Ascending aorta (tissue), 2 donors: ENCODE measurements at regions not wholly inside any gene's neighbourhood (a gene's known extent, or its start where the extent isn't known, plus 50 kb on each side); places are given as distances from the start of the nearest gene placed in this dataset.

ENCODE experiments used
- DNase-seq, 2 donors: peaks; one replicate each; pipeline ENCODE4 v3.0.0-alpha.2; 2019; ENCODE audit warnings: low spot score in 2 of 2
- H3K27ac ChIP-seq, 2 donors: fragments of 200-600 bp; sonication (generic); one replicate each; pipeline ENCODE4 v1.5.1; 2016 to 2017; ENCODE audit warnings: mild to moderate bottlenecking in 1 of 2
- H3K27me3 ChIP-seq: fragments of 200-600 bp; sonication (generic); one replicate; pipeline ENCODE4 v1.5.1; 2017
- H3K36me3 ChIP-seq, 2 donors: fragments of 200-600 bp; sonication (generic); one replicate each; pipeline ENCODE4 v1.5.1; 2016
- H3K4me1 ChIP-seq, 2 donors: fragments of 200-600 bp; sonication (generic); one replicate each; pipeline ENCODE4 v1.5.1; 2016 to 2017; ENCODE audit warnings: mild to moderate bottlenecking in 1 of 2
- H3K4me3 ChIP-seq, 2 donors: fragments of 200-600 bp; sonication (generic); one replicate each; pipeline ENCODE4 v1.5.1; 2016 to 2017; ENCODE audit warnings: mild to moderate bottlenecking in 1 of 2
- H3K9me3 ChIP-seq, 2 donors: fragments of 200-600 bp; sonication (generic); one replicate each; pipeline ENCODE4 v1.5.1; 2016
- CTCF ChIP-seq, 3 experiments: fragments of 200-600 bp in 2 of 3; fragments of 450-650 bp in 1 of 3; sonication (generic) in 2 of 3; IDR thresholded peaks; one replicate each; pipeline ENCODE4 v1.5.1; 2016 to 2019; ENCODE audit warnings: antibody characterized with exemption in 3 of 3, mild to moderate bottlenecking in 1 of 3, moderate library complexity in 1 of 3
- intact Hi-C: fragments of 100-400 bp; cut with DNase I; formaldehyde crosslinking; loops from one replicate; pipeline ENCODE4 v1.15.1; 2023

- TF ChIP-seq CTCF (IDR thresholded peaks at IDR 0.05): no peak
- Histone ChIP-seq H3K4me3 (no peak overlapping the region), H3K36me3 (no peaks in the 10 kb centered on the region), H3K27me3 (no peaks in the 10 kb centered on the region), H3K4me1 (no peaks in the 10 kb centered on the region), H3K27ac (no peak overlapping the region), H3K9me3 (no peaks in the 10 kb centered on the region)
- intact Hi-C loops: no loop called here
- no peak for DNase-seq
Measured at GRCh38 chr6:44511126-44511525, 123.6 kb downstream of the CDC5L start.

GRCh38 chr6:44512868-44513741 lies 125.6 kb downstream of the CDC5L start:
- no peak overlapping the region for H3K27ac ChIP-seq
- no peak for TF ChIP-seq CTCF (IDR thresholded peaks at IDR 0.05)
- no peaks in the 10 kb centered on the region for H3K27me3 ChIP-seq
- H3K4me1 ChIP-seq: no peaks in the 10 kb centered on the region
- H3K36me3 ChIP-seq: no peaks in the 10 kb centered on the region
- no peak for DNase-seq
- intact Hi-C loops: no loop called here
- no peaks in the 10 kb centered on the region for H3K9me3 ChIP-seq
- H3K4me3 ChIP-seq: no peak overlapping the region

GRCh38 chr6:44514085-44514484 lies 126.6 kb downstream of the CDC5L start:
- TF ChIP-seq CTCF (IDR thresholded peaks at IDR 0.05): no peak
- intact Hi-C loops: no loop called here
- Histone ChIP-seq H3K4me1 (no peaks in the 10 kb centered on the region), H3K4me3 (no peak overlapping the region), H3K9me3 (peaks cover 0 to 4% of the 10 kb centered on the region in 2 donors), H3K27me3 (no peaks in the 10 kb centered on the region), H3K27ac (no peak overlapping the region), H3K36me3 (no peaks in the 10 kb centered on the region)
- DNase-seq: no peak

GRCh38 chr6:44514576-44515193 lies 127.2 kb downstream of the CDC5L start:
- intact Hi-C loops: no loop called here
- Histone ChIP-seq H3K27me3 (no peaks in the 10 kb centered on the region), H3K4me1 (no peaks in the 10 kb centered on the region), H3K4me3 (no peak overlapping the region), H3K36me3 (no peaks in the 10 kb centered on the region), H3K27ac (no peak overlapping the region), H3K9me3 (peaks cover 0 to 4% of the 10 kb centered on the region in 2 donors)
- TF ChIP-seq CTCF (IDR thresholded peaks at IDR 0.05): no peak
- no peak for DNase-seq

GRCh38 chr6:44522871-44523270 lies 135.4 kb downstream of the CDC5L start:
- H3K27ac ChIP-seq: no peak overlapping the region
- H3K27me3 ChIP-seq: no peaks in the 10 kb centered on the region
- H3K36me3 ChIP-seq: no peaks in the 10 kb centered on the region
- TF ChIP-seq CTCF (IDR thresholded peaks at IDR 0.05): no peak
- peaks cover 0 to 9% of the 10 kb centered on the region in 2 donors for H3K9me3 ChIP-seq
- intact Hi-C loops: no loop called here
- DNase-seq: no peak
- no peaks in the 10 kb centered on the region for H3K4me1 ChIP-seq
- no peak overlapping the region for H3K4me3 ChIP-seq
